ENCODE measurements at regions not wholly inside any gene's neighbourhood (a gene's known extent, or its start where the extent isn't known, plus 50 kb on each side); places are given as distances from the start of the nearest gene placed in this dataset.

DNA sequence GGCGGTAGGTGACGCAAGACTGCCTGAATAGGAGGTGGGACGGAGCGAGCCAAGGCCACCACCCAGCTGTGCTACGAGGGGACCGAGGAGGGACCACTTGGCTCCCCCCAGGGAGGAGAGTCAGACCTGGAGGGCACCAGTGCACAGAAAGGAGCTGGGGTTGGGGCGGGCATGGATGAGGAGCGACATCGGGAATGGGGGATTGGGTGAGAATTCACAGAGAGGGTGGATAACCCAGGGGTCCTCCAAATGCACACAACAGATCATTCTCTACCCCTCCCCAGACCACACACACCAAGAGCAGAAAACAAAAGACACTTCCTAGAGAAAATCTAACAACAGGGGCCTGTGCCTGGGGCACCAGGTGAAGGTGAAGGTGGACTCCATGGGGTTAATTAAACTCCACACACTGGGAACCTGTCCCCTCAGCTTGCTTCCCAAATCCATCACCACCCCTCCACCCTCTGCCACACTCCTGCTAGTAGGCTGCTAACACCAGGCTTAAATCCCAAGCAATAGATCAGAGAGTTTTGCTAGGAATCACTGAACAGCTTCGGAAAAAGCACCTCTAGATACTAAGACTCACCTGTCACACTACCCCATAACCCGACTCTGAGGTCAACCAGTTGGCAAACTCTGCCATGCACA lies 274.6 kb downstream of the EIPR1 start:
- in situ Hi-C loops (cut with HindIII; ENCODE audit: low sequenced_read_pairs), result no loop called here
- DNase-seq (ENCODE audit: low spot score), result no peak

DNA sequence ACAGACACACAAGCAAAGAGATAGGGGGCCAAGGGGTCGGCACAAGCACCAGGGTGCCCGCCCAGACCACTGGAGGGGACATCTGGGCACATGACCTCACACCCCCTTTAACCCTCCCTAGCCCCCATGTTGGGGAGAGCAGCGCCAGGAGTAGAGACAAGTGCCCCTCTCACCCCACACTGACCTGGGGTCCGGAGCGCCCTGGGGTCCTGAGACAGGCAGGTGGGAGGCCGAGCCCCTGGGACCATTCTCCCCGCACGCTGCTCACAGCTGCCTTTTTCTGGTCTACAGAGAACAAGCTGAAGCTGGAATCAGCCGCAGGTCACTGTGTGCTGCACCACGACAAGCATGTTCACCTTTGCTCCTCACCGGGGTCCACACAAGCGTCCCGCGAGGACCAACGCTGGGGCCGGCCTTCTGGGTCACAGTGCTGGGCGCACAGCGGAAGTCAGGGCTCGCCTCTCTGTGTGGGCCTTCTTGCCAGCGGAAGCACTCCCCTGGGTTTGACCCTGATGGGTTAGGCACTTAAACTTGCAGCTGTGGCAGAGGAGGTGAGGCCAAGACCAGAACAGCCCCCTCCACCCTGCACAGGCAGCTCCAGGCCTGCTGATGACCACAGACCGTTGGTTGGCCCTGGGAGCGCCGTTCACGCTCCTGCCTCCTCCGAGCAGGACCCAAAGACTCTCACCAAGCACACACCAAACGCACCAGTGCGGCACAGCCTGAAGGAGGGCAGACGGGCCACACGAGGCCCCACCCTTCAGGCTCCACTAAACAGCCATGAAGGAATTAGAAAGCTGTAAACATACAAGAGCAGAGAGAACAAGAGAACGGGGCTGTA lies 275.3 kb downstream of the EIPR1 start:
- DNase-seq (ENCODE audit: low spot score), result no peak
- in situ Hi-C loops (cut with HindIII; ENCODE audit: low sequenced_read_pairs), result no loop called here

- in situ Hi-C loops (cut with HindIII; ENCODE audit: low sequenced_read_pairs), result no loop called here
- no peak for DNase-seq (ENCODE audit: low spot score)
Observed at GRCh38 chr2:3101016-3101942, 276.3 kb downstream of the EIPR1 start.

- DNase-seq (ENCODE audit: low spot score), result no peak
- in situ Hi-C loops (cut with HindIII; ENCODE audit: low sequenced_read_pairs), result no loop called here
Observed at GRCh38 chr2:3100386-3100785, 277.2 kb downstream of the EIPR1 start.

GRCh38 chr2:3099860-3100234 lies 277.8 kb downstream of the EIPR1 start:
- in situ Hi-C loops (cut with HindIII; ENCODE audit: low sequenced_read_pairs), result no loop called here
- no peak for DNase-seq (ENCODE audit: low spot score)

DNA sequence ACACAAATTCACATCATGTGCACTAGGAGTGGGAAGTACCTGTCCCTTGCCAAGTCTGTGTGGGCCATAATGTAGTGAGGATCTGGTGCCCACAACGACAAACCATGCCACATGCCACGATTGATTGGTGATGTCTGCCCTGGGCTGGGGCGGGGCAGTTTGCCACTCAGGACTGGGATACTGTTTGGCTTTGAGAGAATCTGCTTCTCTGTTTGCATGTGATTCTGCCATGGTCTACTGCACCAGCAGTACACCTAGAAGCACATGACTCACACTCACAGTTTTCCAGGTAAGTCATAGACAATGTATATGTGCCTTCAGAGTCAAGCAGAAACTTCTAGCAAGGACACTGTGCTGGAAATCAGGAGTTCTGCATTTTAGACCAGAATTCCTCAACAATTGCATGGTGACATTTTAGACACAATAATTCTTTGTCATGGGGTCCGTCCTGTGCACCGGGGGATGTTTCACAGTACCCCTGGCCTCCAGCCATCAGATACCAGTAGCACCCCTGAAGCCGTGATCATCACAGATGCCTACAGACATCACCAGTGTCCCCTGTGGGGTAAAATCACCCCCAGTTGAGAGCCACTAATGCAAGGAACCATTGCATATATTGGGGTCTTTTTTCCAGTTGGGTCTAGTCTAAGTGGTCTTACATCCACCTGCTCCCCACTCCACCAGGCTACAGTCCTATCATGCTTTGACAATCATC lies 278.3 kb downstream of the EIPR1 start:
- no peak for DNase-seq (ENCODE audit: low spot score)
- in situ Hi-C loops (cut with HindIII; ENCODE audit: low sequenced_read_pairs), result no loop called here

- no peak for DNase-seq (ENCODE audit: low spot score)
- in situ Hi-C loops (cut with HindIII; ENCODE audit: low sequenced_read_pairs), result no loop called here
Observed at GRCh38 chr2:3098231-3098630, 279.4 kb downstream of the EIPR1 start.

DNA sequence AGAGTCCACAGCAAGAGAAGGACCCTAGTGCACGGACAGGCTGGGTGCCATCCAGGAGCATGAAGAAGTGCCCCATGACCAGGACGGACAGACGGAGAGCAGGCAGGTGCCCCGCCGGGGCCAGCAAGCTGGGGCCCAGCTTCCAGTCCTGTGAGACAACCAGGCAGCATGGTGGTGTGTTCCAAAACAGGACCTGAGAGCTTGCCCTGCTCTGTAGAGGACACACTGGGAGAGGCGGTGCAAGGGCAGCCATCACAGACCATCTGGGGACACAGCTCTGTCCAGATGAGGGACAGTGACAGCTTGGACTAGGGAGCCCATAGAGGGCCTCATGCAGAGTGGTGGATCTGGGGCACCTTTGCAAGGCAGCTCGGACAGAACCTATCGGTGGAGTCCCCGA lies 279.8 kb downstream of the EIPR1 start:
- in situ Hi-C loops (cut with HindIII; ENCODE audit: low sequenced_read_pairs), result no loop called here
- no peak for DNase-seq (ENCODE audit: low spot score)

DNA sequence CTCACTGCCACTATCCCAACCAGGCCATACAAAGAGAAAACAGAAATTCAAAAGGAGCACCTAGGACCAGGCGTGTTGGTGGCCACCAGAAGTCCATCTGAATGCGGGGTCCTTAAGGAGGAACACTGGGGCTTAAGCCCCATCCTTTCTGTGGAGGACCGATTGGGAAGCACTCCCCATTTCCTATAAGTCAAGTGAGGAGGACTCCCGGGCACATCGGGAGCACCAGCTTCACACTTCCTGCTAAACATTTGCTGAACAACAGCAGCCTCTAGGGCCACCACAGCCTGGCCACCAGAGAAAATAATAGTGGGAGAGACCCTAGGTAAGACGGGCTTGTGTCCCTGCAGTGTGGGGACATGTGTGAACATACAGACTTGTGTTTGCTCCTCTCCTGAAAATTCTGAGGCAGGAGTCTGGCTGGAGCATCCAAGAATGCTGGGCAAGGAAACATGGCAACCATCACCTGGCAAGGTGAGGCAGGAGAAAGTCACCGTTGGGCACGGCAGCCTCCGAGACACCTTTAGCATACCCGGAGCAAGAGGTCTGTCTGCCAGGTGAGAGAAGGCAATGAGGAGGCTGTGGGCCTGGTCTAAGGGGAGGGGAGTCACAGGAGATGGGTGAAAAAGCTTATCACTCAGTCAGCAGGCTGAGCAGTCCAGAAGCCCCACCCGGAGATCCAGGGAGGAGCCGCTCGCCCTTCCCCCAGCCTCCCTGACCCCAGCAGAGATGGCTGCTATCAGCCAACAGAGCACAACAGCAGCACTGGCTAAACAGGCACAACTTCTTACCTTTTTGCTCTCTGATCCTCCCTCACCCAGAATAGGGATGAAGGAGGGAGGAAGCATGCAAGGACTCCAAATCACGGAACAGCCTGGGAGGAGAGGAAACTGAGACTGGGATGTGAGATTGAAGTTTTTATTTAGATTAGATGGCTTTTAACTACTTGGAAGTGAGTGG lies 282.3 kb downstream of the EIPR1 start:
- no peak for DNase-seq (ENCODE audit: low spot score)
- in situ Hi-C loops (cut with HindIII; ENCODE audit: low sequenced_read_pairs), result no loop called here

GRCh38 chr2:3094318-3094717 lies 283.3 kb downstream of the EIPR1 start:
- in situ Hi-C loops (cut with HindIII; ENCODE audit: low sequenced_read_pairs), result no loop called here
- no peak for DNase-seq (ENCODE audit: low spot score)

- no peak for DNase-seq (ENCODE audit: low spot score)
- in situ Hi-C loops (cut with HindIII; ENCODE audit: low sequenced_read_pairs), result no loop called here
Observed at GRCh38 chr2:3091696-3092095, 285.9 kb downstream of the EIPR1 start.

DNA sequence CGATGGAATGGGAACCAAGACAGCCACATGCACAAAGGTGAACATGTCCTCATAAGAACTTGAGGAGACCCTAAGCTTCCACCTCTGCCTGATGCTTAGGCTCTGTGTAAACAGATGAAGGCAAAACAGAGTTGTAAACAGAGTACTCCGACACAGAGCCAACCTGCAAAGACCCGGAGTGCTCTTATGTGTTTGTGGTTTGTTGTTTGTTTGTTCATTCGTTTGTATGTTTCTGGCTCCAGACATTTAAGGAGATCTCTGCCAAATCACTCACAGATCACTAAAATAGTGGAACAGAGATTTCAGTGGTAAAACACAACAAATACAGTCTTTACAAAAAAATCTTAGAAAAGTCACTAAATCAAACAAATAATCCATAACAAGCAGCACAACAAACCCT lies 294.9 kb downstream of the EIPR1 start:
- no peak for DNase-seq (ENCODE audit: low spot score)
- in situ Hi-C loops (cut with HindIII; ENCODE audit: low sequenced_read_pairs), result no loop called here

GRCh38 chr2:3079959-3080948 lies 297.4 kb downstream of the EIPR1 start:
- DNase-seq (ENCODE audit: low spot score), result no peak
- in situ Hi-C loops (cut with HindIII; ENCODE audit: low sequenced_read_pairs), result no loop called here

DNA sequence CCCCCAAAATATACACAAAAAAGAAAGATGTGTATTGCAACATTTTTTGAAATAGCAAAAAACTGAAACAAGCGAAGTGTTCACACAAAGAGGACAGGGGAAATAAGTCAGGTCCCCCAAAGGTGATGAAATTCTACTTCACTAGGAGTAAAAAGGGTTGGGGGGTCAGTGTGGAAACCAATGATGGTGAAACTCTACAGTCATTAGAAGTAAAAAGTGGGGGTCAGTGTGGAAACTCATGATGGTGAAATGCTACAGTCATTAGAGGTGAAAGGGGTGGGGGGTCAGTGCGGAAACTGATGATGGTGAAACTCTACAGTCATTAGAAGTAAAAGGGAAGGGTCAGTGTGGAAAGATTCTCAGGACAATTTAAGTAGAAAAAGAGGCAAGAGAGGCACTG lies 298.2 kb downstream of the EIPR1 start:
- DNase-seq (ENCODE audit: low spot score), result no peak
- in situ Hi-C loops (cut with HindIII; ENCODE audit: low sequenced_read_pairs), result no loop called here

DNA sequence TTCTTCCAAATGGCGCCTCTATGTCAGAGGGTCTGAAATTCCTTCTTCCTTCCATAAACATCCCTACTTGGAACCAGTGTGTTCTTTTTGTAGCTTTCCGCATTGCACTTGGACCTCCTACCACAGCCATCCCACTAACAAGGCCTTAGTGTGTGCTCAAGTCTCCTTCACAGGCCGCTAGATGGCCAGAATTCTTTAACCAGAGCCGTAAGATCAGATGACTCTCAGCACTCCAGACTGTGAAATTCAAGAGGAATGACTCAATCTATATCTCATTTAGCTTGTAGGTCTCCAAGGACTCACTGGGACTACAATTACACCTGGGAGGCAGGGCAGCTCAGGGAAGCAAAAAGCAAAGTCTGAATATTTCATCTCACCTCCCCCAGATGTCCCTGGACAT lies 298.9 kb downstream of the EIPR1 start:
- no peak for DNase-seq (ENCODE audit: low spot score)
- in situ Hi-C loops (cut with HindIII; ENCODE audit: low sequenced_read_pairs), result no loop called here

DNA sequence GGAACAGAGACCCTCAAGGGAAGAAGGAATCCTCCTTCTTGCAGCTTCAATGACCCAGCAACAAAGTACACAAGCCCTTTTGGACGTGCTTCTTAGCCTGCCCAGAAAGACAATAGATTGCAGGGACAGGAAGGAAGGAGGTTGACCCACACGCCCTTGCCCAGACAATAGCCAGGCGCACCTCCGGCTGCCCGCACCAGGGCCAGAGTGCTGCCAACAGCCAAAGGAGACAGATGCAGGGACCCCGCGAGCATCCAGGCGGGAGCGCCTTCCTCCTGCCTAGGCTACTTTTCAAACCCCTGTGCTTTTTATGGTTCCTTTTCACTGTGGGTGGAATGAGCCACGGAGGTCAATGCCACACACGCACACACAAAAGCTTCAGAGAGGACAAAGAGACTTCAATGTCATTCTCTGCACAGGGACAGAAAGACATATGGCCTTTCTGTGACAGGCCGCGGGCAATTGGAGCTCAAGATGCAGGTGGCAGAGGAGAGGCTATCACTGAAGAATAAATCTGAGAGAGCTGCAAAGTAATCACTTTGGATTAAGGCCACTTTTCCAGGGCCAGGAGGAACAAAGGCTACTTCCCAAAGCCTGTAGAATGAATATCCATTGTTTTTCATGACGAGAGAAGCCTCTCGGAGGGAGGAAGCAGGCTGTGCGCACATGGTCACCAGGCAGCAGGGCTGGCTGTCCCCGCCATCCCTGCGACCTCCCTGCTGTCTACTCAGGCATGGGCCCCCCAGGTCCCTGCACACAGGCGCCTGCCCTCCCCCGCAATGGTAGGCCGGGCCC lies 300.6 kb downstream of the EIPR1 start:
- in situ Hi-C loops (cut with HindIII; ENCODE audit: low sequenced_read_pairs), result no loop called here
- peak; percentile 7 for DNase-seq (ENCODE audit: low spot score)

DNA sequence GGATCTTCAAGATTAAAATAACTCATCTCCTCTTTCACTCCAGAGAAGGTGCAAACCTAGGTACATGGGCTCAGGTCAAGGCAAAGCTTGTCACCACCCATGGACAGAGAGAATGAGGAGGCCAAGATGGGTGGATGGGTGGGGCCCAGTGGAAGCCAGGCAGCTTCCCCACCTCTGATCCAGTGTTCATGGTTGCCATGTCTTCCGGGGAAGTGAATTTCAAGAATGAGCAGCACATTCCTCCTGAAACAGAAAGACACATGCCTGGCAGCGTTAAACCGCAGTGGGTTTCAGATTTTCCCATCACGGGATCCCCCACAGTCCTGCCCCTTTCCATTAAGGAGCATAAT lies 301.7 kb downstream of the EIPR1 start:
- in situ Hi-C loops (cut with HindIII; ENCODE audit: low sequenced_read_pairs), result no loop called here
- no peak for DNase-seq (ENCODE audit: low spot score)
